ENCODE measurements at regions not wholly inside any gene's neighbourhood (a gene's known extent, or its start where the extent isn't known, plus 50 kb on each side); places are given as distances from the start of the nearest gene placed in this dataset.

DNA sequence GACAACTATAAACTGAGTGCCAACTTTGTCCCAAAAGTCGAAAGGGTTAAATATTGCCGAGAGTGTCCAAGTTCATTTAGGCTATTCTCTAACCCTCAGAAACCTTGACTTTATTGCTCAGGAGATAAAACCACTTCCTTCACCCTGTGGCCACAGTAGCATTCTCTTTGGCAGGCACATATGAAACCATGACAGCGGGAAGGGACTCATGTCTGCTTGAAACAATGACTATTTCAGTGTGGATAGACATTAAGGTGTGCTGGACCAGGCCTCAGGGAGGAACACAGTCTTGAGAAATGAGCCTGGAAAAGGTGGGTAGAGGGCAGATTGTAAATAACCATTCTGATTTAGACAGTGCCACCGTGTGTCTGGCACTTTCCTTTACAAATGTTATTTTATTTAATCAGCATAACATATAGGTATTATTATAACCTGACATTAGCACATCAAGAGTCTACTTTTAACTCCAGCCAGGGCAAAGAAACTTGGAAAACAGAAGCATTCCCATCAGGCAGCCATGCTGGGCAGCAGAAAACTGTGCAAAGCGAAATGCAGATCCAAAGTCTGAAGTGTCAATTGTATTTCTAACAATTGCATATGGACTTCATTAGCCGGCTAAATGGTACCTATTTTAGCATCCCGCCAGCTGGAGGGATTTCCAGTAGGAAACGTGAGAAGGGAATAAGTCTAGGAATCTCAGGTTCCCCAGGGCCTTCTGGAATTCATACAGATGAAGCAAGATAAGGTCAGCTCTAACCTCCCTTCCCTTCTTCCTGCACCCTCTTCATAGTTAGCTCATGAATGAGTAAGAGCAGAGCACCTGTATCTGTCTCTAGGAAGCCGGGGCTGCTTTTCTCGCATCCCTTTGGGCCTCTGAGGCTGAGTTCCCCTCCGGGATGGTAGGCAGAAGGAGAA is 212.8 kb upstream of the ELAC2 start:
- Histone ChIP-seq H4K20me1 (ENCODE audit: control insufficient read depth, insufficient read depth, insufficient read length) (no peaks in the 10 kb centered on the region), H3K4me1 (ENCODE audit: insufficient read depth, low read length) (no peaks in the 10 kb centered on the region; the same call in 1 of the 2 replicates), H2BK20ac (ENCODE audit: low read depth, low read length, poor library complexity, severe bottlenecking) (no peak overlapping the region), H3K27me3 (ENCODE audit: insufficient read depth, low read length) (no peaks in the 10 kb centered on the region), H3K9me3 (ENCODE audit: control insufficient read depth, low read depth, low read length) (no peaks in the 10 kb centered on the region), H3K79me2 (ENCODE audit: insufficient read depth, low read length) (no peaks in the 10 kb centered on the region), H2BK15ac (ENCODE audit: low read depth, low read length) (no peak overlapping the region), H3K9ac (ENCODE audit: extremely low read depth, insufficient read length, low read length) (no peak overlapping the region), H4K5ac (ENCODE audit: insufficient read length, low read depth, low read length) (no peak overlapping the region), H4K8ac (replicated peaks; ENCODE audit: insufficient read length, low read depth, low read length) (no peak overlapping the region), H3K23me2 (ENCODE audit: insufficient read length, low read depth, low read length, poor library complexity, severe bottlenecking) (no peaks in the 10 kb centered on the region), H3K14ac (ENCODE audit: insufficient read depth, low read length) (no peak overlapping the region), H3T11ph (ENCODE audit: low read length) (no peak overlapping the region), H3K23ac (ENCODE audit: insufficient read length, low read depth, low read length) (no peak overlapping the region), H3K79me1 (ENCODE audit: insufficient read depth, low read depth, low read length, poor library complexity, severe bottlenecking) (no peaks in the 10 kb centered on the region), H4K91ac (ENCODE audit: insufficient read length, low read depth, low read length) (no peak overlapping the region), H3K18ac (ENCODE audit: insufficient read length, low read depth, low read length) (no peak overlapping the region), H3K56ac (ENCODE audit: insufficient read length, low read depth, low read length) (no peak overlapping the region), H2BK120ac (ENCODE audit: low read depth, low read length, poor library complexity, severe bottlenecking) (no peak overlapping the region), H3K27ac (ENCODE audit: insufficient read length, low read depth, low read length) (no peak overlapping the region), H3K4ac (ENCODE audit: low read depth, low read length) (no peak overlapping the region), H2BK5ac (ENCODE audit: insufficient read length, low read length) (no peak overlapping the region), H3K4me2 (ENCODE audit: insufficient read depth, insufficient read length, low read length) (no peak overlapping the region), H2BK12ac (ENCODE audit: insufficient read length, low read depth, low read length) (no peak overlapping the region), H2AK5ac (ENCODE audit: insufficient read length, low read length) (no peak overlapping the region), H2AFZ (ENCODE audit: low read length) (no peak overlapping the region)
- Mint-ChIP-seq H3K9me3 (peaks cover 0 to 4% of the 10 kb centered on the region in 2 experiments; a peak in 1 of 5 replicates), H3K4me3 (no peak overlapping the region), H3K27me3 (ENCODE audit: low read depth) (no peaks in the 10 kb centered on the region), H3K36me3 (ENCODE audit: insufficient read depth in 1 of 3, low read depth in 3 of 3) (no peaks in the 10 kb centered on the region), H3K27ac (no peak overlapping the region), H3K4me1 (peaks cover 18 to 24% of the 10 kb centered on the region in 2 experiments)
- no CpG with 5 or more reads among the region's 11 CpGs for WGBS (ENCODE audit: extremely low coverage, insufficient read length, low lambda C conversion rate)
- TF ChIP-seq CTCF (conservative IDR thresholded peaks at IDR 0.05), result no peak
- DNase-seq, result no peak

All from H9 (cell line).